GM20431 (cell line): ENCODE measurements at regions not wholly inside any gene's neighbourhood (a gene's known extent, or its start where the extent isn't known, plus 50 kb on each side); places are given as distances from the start of the nearest gene placed in this dataset.
"Not testable (repeated sequence)": the region's sequence is repeated elsewhere in the genome, so short reads cannot be mapped to it uniquely, and the experiment has no call there.

ENCODE experiments used
- in situ Hi-C: fragments of 300-500 bp; cut with MseI, MboI; formaldehyde crosslinking; loops from one replicate; pipeline ENCODE4 v1.15.0; 2020; ENCODE audit warnings: low sequenced_read_pairs; ENCODE audit not compliant: unreplicated experiment

- in situ Hi-C loops, result no loop called here
Observed at GRCh38 chr3:139231555-139232281, 112.1 kb upstream of the MRPS22 start.

GRCh38 chr3:139232341-139232740, 111.5 kb upstream of the MRPS22 start:
- in situ Hi-C loops, result not testable (repeated sequence)

GRCh38 chr3:139234491-139234890, 109.3 kb upstream of the MRPS22 start:
- in situ Hi-C loops, result no loop called here

GRCh38 chr3:139235192-139235591, 108.6 kb upstream of the MRPS22 start:
- in situ Hi-C loops, result no loop called here

GRCh38 chr3:139236336-139236735, 107.5 kb upstream of the MRPS22 start:
- in situ Hi-C loops, result no loop called here

- in situ Hi-C loops, result no loop called here
Observed at GRCh38 chr3:139238281-139239030, 105.4 kb upstream of the MRPS22 start.

GRCh38 chr3:139239550-139239949, 104.3 kb upstream of the MRPS22 start:
- in situ Hi-C loops, result no loop called here

- in situ Hi-C loops, result no loop called here
Observed at GRCh38 chr3:139241783-139242182, 102.0 kb upstream of the MRPS22 start.

- in situ Hi-C loops, result no loop called here
Observed at GRCh38 chr3:139243710-139244109, 100.1 kb upstream of the MRPS22 start.

- in situ Hi-C loops, result no loop called here
Observed at GRCh38 chr3:139248593-139249255, 95.1 kb upstream of the MRPS22 start.

GRCh38 chr3:139251529-139251928, 92.3 kb upstream of the MRPS22 start:
- in situ Hi-C loops, result no loop called here

GRCh38 chr3:139252719-139253118, 91.1 kb upstream of the MRPS22 start:
- in situ Hi-C loops, result no loop called here

GRCh38 chr3:139258276-139258675, 85.5 kb upstream of the MRPS22 start:
- in situ Hi-C loops, result no loop called here

- in situ Hi-C loops, result no loop called here
Observed at GRCh38 chr3:139259398-139259797, 84.4 kb upstream of the MRPS22 start.

- in situ Hi-C loops, result no loop called here
Observed at GRCh38 chr3:139260041-139260486, 83.8 kb upstream of the MRPS22 start.

GRCh38 chr3:139260793-139261736, 82.8 kb upstream of the MRPS22 start:
- in situ Hi-C loops, result no loop called here

- in situ Hi-C loops, result no loop called here
Observed at GRCh38 chr3:139261754-139262586, 81.8 kb upstream of the MRPS22 start.

- in situ Hi-C loops, result no loop called here
Observed at GRCh38 chr3:139263798-139264197, 80.0 kb upstream of the MRPS22 start.

GRCh38 chr3:139264375-139264774, 79.4 kb upstream of the MRPS22 start:
- in situ Hi-C loops, result no loop called here
